Neural cell (in vitro differentiated cells): ENCODE measurements at regions not wholly inside any gene's neighbourhood (a gene's known extent, or its start where the extent isn't known, plus 50 kb on each side); places are given as distances from the start of the nearest gene placed in this dataset.

Experiments
- H2AFZ ChIP-seq: fragments of 200-600, 300-800 bp; sonication (generic), shearing (Covaris generic); 2 replicates; pipeline ENCODE4 v1.6.0; 2014; ENCODE audit warnings: low read depth, mild to moderate bottlenecking, antibody characterized with exemption, low read length, moderate library complexity
- H3F3A ChIP-seq: fragments of 200-600 bp; shearing (Covaris generic); 2 replicates; pipeline ENCODE4 v1.6.1; 2016; ENCODE audit warnings: mild to moderate bottlenecking, moderate library complexity, mixed read lengths, antibody characterized with exemption, low read length; ENCODE audit not compliant: insufficient read depth, poor library complexity, severe bottlenecking
- H3K27ac ChIP-seq: fragments of 200-600, 300-800 bp; sonication (generic), shearing (Covaris generic); 2 replicates; pipeline ENCODE4 v1.5.1; 2014; ENCODE audit warnings: mild to moderate bottlenecking, low read length, moderate library complexity
- H3K27me3 ChIP-seq: fragments of 300-800, 200-600 bp; sonication (generic), shearing (Covaris generic); 2 replicates; pipeline ENCODE4 v1.6.0; 2014; ENCODE audit warnings: mild to moderate bottlenecking, low read depth, low read length, moderate library complexity; ENCODE audit not compliant: insufficient read depth
- H3K36me3 ChIP-seq: fragments of 300-800, 200-600 bp; sonication (generic), shearing (Covaris generic); 2 replicates; pipeline ENCODE4 v1.5.1; 2014; ENCODE audit warnings: mild to moderate bottlenecking, antibody characterized with exemption, low read length, moderate library complexity; ENCODE audit not compliant: insufficient read depth
- H3K4me2 ChIP-seq: fragments of 300-800, 200-600 bp; sonication (generic), shearing (Covaris generic); 2 replicates; pipeline ENCODE4 v1.6.0; 2014; ENCODE audit warnings: mild to moderate bottlenecking, low read length
- H3K4me3 ChIP-seq: fragments of 300-800, 200-600 bp; sonication (generic), shearing (Covaris generic); 2 replicates; pipeline ENCODE4 v1.5.1; 2014; ENCODE audit warnings: mild to moderate bottlenecking, low read length, moderate library complexity
- H3K79me2 ChIP-seq: fragments of 200-600 bp; shearing (Covaris generic); replicated peaks from 2 replicates; pipeline ENCODE4 v1.6.0; 2014; ENCODE audit warnings: mild to moderate bottlenecking, low read length, moderate library complexity; ENCODE audit not compliant: insufficient read depth
- H3K9ac ChIP-seq: fragments of 300-800, 200-600 bp; sonication (generic), shearing (Covaris generic); 2 replicates; pipeline ENCODE4 v1.6.1; 2016; ENCODE audit warnings: mild to moderate bottlenecking, low read length, mixed read lengths
- H3K9me2 ChIP-seq: fragments of 200-600 bp; shearing (Covaris generic); 2 replicates; pipeline ENCODE4 v1.6.1; 2016; ENCODE audit warnings: mild to moderate bottlenecking, low read length, mixed read lengths; ENCODE audit not compliant: insufficient read depth
- H3K9me3 ChIP-seq: fragments of 200-600, 300-800 bp; sonication (generic), shearing (Covaris generic); 2 replicates; pipeline ENCODE4 v1.6.1; 2016; ENCODE audit warnings: mild to moderate bottlenecking, mixed run types, low read length, moderate library complexity, mixed read lengths
- H4K20me1 ChIP-seq: fragments of 200-600 bp; shearing (Covaris generic); 2 replicates; pipeline ENCODE4 v1.6.1; 2016; ENCODE audit warnings: mild to moderate bottlenecking, mixed run types; ENCODE audit not compliant: insufficient read depth
- EP300 ChIP-seq: fragments of 450-650 bp; conservative IDR thresholded peaks from 2 replicates; pipeline ENCODE4 v1.6.1; 2014; ENCODE audit warnings: antibody characterized with exemption, mild to moderate bottlenecking, moderate library complexity; ENCODE audit not compliant: poor library complexity, severe bottlenecking
- EZH2 ChIP-seq: fragments of 200-600, 300-800 bp; shearing (Covaris generic), sonication (generic); IDR thresholded peaks from 2 replicates; pipeline ENCODE4 v1.6.1; 2014; ENCODE audit warnings: antibody characterized with exemption, low read length, borderline replicate concordance, mild to moderate bottlenecking; ENCODE audit not compliant: insufficient read depth, poor library complexity, severe bottlenecking
- MXI1 ChIP-seq: fragments of 450-650 bp; conservative IDR thresholded peaks from 2 replicates; pipeline ENCODE4 v1.6.1; 2014; ENCODE audit warnings: antibody characterized with exemption, mild to moderate bottlenecking; ENCODE audit not compliant: poor library complexity, severe bottlenecking
- SMC3 ChIP-seq: fragments of 450-650 bp; conservative IDR thresholded peaks from 2 replicates; pipeline ENCODE4 v1.6.1; 2014; ENCODE audit warnings: antibody characterized with exemption, mild to moderate bottlenecking, moderate library complexity; ENCODE audit not compliant: poor library complexity
- TF ChIP-seq, protein P1 (sequence below): fragments of 450-650 bp; IDR thresholded peaks from 2 replicates; pipeline ENCODE4 v1.5.1; 2014; ENCODE audit warnings: antibody characterized with exemption, mild to moderate bottlenecking, moderate library complexity; ENCODE audit not compliant: poor library complexity, severe bottlenecking
- TF ChIP-seq, protein P2 (sequence below): IDR thresholded peaks from 2 replicates; pipeline ENCODE4 v1.6.1; 2012; ENCODE audit warnings: borderline replicate concordance

DNA sequence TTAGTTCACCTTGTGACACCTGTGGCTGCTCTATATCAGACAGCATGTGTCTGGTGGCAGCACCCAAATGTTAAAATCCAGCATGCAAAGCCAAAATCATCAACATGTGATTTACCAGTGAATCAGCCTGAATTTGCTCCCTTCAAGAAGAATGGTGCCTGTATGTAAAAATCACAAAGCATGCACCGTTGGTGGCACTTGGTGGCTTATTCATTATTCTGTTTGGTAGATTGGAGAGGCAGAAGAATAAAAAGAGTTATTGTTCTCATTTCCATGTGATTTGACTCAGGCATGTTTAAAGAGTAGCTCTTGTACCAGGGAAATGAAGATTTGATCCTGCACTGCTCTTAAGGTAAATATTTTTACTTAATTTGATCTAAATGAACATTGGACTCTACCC lies 143.9 kb upstream of the MPPED2 start:
- H2AFZ ChIP-seq, result no peak overlapping the region
- H3K9me3 ChIP-seq, result no peaks in the 10 kb centered on the region
- no peaks in the 10 kb centered on the region for H4K20me1 ChIP-seq
- no peaks in the 10 kb centered on the region for H3K36me3 ChIP-seq
- no peak overlapping the region for H3K4me2 ChIP-seq
- TF ChIP-seq EP300 (no peak), EZH2 (no peak), SMC3 (no peak), MXI1 (no peak)
- TF ChIP-seq, protein P1, sequence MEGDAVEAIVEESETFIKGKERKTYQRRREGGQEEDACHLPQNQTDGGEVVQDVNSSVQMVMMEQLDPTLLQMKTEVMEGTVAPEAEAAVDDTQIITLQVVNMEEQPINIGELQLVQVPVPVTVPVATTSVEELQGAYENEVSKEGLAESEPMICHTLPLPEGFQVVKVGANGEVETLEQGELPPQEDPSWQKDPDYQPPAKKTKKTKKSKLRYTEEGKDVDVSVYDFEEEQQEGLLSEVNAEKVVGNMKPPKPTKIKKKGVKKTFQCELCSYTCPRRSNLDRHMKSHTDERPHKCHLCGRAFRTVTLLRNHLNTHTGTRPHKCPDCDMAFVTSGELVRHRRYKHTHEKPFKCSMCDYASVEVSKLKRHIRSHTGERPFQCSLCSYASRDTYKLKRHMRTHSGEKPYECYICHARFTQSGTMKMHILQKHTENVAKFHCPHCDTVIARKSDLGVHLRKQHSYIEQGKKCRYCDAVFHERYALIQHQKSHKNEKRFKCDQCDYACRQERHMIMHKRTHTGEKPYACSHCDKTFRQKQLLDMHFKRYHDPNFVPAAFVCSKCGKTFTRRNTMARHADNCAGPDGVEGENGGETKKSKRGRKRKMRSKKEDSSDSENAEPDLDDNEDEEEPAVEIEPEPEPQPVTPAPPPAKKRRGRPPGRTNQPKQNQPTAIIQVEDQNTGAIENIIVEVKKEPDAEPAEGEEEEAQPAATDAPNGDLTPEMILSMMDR, result no peak
- TF ChIP-seq, protein P2, sequence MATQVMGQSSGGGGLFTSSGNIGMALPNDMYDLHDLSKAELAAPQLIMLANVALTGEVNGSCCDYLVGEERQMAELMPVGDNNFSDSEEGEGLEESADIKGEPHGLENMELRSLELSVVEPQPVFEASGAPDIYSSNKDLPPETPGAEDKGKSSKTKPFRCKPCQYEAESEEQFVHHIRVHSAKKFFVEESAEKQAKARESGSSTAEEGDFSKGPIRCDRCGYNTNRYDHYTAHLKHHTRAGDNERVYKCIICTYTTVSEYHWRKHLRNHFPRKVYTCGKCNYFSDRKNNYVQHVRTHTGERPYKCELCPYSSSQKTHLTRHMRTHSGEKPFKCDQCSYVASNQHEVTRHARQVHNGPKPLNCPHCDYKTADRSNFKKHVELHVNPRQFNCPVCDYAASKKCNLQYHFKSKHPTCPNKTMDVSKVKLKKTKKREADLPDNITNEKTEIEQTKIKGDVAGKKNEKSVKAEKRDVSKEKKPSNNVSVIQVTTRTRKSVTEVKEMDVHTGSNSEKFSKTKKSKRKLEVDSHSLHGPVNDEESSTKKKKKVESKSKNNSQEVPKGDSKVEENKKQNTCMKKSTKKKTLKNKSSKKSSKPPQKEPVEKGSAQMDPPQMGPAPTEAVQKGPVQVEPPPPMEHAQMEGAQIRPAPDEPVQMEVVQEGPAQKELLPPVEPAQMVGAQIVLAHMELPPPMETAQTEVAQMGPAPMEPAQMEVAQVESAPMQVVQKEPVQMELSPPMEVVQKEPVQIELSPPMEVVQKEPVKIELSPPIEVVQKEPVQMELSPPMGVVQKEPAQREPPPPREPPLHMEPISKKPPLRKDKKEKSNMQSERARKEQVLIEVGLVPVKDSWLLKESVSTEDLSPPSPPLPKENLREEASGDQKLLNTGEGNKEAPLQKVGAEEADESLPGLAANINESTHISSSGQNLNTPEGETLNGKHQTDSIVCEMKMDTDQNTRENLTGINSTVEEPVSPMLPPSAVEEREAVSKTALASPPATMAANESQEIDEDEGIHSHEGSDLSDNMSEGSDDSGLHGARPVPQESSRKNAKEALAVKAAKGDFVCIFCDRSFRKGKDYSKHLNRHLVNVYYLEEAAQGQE, result no peak
- no peak overlapping the region for H3K27ac ChIP-seq
- H3K79me2 ChIP-seq, result no peaks in the 10 kb centered on the region
- no peaks in the 10 kb centered on the region for H3F3A ChIP-seq
- no peak overlapping the region for H3K9ac ChIP-seq
- H3K9me2 ChIP-seq, result no peaks in the 10 kb centered on the region
- no peak overlapping the region for H3K4me3 ChIP-seq
- no peaks in the 10 kb centered on the region for H3K27me3 ChIP-seq

DNA sequence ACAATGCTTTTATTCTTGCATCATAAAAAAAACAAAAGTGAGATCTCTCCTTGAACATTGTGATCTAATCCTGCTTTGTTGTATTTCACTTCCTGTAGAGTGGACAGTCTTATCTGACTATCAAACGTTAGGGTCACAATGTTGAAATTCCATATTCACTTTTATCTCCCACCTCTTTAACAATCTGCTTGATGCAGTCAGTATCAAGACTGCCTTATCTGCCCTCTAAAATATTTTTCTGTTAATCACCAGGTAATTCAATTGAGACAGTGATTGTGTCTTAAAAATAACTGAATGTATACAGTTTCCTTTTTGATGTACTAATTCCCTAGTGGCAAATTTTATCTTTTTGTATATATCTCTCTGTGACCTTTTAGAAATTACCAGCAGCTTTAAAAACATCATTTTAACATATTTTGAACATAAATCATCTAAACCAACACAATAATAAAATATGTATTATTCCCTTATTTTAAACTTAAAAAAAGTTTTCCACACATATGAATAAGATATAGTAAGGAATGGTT lies 143.1 kb upstream of the MPPED2 start:
- Histone ChIP-seq H3F3A (no peaks in the 10 kb centered on the region), H3K27ac (no peak overlapping the region), H2AFZ (no peak overlapping the region), H4K20me1 (no peaks in the 10 kb centered on the region), H3K36me3 (no peaks in the 10 kb centered on the region), H3K9me3 (no peaks in the 10 kb centered on the region), H3K4me2 (no peak overlapping the region), H3K79me2 (no peaks in the 10 kb centered on the region), H3K9ac (no peak overlapping the region), H3K9me2 (no peaks in the 10 kb centered on the region), H3K4me3 (no peak overlapping the region), H3K27me3 (no peaks in the 10 kb centered on the region)
- TF ChIP-seq, protein P1, result no peak
- no peak for TF ChIP-seq SMC3
